Limb (tissue), 2 donors: ENCODE measurements at regions not wholly inside any gene's neighbourhood (a gene's known extent, or its start where the extent isn't known, plus 50 kb on each side); places are given as distances from the start of the nearest gene placed in this dataset.
"Not testable (repeated sequence)": the region's sequence is repeated elsewhere in the genome, so short reads cannot be mapped to it uniquely, and the experiment has no call there.

Experiments used
- DNase-seq, 2 donors: peaks; one replicate each; pipeline ENCODE4 v3.0.0-alpha.2; 2016; ENCODE audit errors: extremely low spot score in 2 of 2

DNA sequence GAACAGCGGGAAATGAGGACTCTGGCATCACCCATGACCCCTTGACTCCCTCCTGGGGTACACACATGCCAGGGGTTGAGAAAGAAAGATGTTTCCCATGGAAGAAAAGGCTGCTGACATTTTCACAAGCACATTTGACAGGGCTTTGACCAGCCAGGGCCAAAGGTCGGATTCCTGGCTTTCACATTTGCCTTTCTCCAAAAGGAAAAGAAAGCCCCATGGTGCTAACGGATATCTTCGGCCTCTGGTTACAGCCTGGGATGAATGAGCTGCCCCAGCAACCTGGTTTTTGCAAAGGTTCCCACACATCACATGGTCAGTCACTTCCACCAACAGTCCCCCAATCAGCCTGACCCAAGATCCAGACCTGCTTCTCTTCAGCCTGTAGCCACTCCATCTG is 478.2 kb upstream of the CDH11 start:
- no peak for DNase-seq

DNA sequence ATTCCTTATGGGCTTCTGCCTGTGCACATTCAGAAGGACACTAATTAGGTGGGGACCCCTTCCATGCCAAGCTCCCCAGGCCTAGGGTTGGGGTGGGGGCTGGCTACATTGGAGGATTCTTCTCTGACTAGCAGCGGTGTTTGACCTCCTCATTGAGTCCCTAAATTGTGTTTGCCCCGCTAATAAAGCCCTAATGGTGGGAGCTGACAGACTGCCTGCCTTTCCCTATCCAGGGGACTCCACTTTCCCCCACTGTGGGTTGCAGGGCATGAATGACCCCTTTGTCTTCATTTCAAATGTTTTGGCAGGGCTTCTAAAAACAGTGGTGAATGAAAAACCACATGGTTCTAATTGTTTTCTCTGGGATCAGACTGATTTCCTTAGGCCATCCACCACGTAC is 476.8 kb upstream of the CDH11 start:
- no peak for DNase-seq

DNA sequence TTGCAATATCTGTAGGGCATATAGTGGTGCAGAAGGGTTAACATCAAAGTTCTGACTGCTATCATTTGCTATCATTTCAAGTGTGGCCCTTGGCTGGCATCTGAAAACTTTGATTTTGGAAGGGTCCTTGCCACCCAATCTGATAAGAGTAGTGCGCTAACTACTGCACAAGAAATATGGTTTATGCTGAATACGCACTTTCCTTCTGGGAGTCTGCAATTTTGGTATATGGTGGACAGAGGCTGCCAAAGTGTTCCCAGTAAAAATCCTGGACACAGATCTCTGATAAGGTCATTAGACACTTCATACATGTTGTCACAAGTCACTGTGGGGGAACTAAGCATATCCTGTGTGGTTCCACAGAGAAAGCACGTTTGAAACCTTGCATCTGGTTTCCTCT is 461.6 kb upstream of the CDH11 start:
- DNase-seq: no peak

DNA sequence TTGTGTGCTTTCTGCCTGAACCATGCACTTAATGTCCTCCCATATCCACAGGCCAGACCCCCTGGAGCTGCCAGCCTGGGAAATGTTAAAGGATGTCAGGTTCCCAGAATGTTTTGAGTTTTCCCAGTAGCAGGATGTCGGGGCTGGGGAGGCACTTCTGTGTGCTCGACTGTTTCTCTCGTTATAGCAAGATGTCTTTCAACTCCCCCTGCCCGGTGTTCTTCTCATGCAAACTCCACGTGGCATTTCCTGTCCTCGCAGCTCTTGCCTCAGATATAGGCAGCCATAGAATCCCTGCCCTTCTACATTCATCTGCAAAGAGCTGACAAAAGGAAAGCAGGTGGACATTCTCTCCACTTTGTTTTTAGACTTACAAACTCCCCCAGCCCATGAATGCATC is 457.2 kb upstream of the CDH11 start:
- no peak for DNase-seq

DNA sequence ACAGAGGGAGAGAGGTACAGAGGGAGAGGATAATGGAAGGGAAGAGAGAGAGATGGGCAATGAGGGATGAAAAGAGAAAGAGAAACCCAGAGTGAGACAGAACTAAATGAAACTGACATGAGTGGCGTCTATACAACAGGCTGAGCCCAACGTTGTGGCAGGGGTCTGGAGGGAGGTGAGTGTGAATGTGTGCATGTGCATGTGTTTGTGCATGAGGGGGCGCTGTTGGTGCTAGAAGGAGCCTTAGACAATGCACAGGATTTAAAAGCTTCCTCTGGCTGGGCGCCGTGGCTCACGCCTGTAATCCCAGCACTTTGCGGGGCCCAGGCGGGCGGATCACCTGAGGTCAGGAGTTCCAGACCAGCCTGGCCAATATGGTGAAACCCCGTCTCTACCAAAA is 454.8 kb upstream of the CDH11 start:
- DNase-seq: no peak

DNA sequence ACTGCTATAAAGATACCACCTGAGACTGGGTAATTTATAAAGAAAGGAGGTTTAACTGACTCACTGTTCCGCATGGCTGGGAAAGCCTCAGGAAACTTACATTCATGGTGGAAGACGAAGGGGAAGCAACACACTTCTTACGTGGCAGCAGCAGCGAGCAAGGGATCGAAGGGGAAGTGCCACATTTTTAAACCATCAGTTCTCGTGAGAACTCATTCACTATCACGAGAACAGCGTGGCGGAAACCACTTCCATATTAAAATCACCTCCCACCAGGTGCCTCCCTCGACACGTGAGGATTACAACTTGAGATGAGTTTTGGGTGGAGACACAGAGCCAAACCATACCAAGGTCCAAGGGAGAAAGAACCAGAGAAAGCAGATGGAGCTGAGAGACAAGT is 454.3 kb upstream of the CDH11 start:
- DNase-seq: no peak

DNA sequence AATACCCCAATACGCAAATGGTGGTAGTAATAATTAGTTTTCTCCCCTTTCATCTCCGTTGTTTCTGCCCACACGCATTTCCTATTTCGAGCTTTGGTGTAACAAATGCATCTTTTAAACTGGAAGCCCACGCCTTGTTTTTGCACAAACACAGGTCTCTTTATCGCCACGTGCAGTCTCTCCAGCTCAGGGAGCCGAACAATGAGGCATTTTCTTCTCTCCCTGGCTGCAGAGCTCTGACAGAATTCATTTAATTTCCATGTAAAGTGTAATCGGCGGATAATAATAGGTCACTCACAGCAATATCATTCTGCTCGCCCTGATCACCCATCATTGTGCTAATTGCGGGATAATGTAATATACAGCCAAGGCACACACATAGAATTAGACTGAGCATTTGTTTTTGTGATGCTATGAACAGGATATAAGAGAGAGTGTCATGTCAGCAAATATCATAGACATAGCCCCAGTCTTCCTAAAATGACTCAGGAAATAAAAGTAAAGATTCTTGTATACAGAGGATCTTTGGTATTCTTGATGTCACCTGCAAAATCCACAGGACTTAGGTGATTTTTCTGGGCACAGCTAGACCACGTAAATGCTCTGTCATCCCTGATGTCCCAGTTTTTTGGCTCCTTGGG is 452.6 kb upstream of the CDH11 start:
- DNase-seq: no peak

DNA sequence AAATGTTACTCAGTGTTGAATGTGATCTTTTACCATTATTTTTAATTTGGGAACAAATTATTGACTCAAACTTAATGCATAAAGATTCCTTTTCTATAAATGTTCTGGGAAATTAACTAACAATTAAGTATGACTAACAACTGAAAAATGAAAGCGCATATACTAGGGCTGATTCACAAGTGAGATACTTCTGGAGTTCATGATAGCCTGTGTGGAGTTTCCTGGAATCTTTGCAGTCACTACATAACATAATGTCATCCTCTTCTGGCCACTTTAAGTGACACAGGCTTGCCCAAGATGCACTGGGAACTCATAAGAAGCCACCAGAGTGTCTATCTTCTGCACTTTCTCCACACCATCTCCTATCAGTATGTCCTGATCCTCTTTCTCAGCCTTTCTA is 450.3 kb upstream of the CDH11 start:
- no peak for DNase-seq

DNA sequence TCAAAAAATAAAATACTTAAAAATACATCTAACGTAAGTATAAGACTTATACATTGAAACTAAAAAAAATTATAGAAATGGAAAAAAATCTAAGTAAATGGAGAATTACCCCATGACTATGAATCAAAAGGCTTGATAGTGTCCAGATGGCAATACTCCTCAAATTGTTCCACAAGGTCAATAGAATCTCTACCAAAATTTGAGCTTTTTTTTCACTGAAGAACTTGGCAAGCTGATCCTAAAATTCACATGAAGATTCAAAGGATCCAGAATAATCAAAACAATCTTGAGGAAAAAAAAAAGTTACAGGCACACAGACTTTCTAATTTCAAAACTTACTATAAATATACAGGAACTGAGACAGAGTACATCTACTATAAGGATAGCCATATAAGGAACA is 448.4 kb upstream of the CDH11 start:
- DNase-seq: no peak

DNA sequence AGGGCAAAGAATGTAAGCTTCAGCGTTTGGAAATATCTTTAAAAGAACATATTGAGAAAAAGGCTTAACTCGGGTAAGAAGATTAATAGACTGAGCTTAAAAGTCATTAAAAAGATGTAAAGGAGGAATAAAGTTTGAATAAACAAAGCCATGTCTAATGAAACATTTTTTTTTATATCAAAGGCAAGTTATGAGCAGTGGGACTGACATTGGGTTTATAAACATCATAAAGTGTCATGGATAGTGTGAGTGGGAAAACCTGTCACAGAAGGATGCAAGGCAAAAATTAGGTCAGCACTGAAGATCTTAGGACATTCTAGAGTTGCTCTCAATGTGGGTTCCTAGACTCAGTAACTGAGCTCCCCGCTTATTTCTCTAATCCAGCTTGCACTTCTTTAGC is 438.0 kb upstream of the CDH11 start:
- DNase-seq: no peak

DNA sequence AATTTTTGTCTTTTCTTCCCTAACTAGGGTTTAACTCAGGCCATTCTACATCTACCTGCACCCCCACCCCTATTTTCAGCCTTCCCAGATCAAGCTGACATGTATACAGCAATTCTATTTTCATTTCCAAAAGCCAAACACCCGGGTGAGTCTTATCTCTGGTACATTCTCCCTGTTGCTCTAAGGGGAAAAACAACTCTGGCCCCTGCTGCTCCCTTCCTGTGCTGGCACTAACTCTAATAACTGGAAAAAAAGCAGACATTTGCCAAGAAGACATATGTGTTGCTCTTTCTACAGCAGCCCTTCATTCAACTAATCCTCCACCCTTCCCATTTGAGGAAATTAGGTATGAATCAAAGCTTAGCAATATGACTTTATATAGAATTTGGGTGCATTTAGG is 427.8 kb upstream of the CDH11 start:
- not testable (repeated sequence) for DNase-seq

DNA sequence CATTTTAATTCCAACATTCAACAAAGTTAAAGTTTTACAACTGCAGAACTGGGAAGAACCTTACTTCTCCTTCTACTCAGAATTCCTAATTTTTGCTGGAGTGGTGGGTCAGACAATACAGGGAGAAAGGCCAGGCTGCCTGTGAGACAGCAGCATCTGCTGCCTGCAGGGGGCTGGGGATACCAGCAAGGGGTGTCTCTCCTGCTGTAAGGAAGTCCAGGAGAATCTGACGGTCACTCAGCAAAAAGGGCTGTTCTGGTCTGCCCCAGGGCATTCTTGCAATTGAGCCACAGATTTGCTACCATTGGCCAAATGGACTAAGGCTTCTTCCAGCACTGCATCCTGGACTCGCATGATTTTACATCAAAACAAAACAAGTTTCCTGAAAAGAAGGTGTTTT is 426.6 kb upstream of the CDH11 start:
- DNase-seq: no peak

DNA sequence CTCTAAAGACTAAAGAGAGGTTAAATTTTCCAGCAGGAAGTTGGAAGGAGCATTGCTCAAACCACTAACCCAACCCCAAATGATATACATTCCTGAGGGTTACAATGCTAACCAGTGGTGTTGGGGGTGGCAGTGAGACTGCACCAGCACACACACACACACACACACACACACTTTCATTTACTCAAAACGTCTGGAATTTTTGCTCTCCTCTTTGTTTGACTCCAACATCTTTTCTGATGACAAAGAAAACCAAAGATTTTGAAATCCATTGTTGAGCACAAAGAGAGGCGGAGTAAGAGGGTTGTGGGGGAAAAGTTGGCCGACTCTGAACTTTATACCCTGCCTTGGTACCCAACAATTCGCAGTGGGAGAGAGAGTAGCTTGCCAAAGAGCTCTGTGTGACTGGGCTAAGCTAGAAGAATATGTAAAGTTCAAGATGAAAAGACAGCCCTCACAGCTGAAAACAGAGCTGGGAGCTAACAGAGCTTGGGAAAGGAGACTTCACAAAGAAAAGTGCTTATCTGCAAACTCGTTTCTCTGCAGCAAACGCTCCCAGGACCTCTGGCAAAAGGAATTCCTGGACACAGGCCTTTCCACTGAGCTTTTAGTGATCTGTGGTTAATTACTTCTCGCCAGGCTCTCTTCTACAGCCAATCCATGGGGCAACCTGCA is 426.0 kb upstream of the CDH11 start:
- peak; percentile 47 to 49 for DNase-seq

DNA sequence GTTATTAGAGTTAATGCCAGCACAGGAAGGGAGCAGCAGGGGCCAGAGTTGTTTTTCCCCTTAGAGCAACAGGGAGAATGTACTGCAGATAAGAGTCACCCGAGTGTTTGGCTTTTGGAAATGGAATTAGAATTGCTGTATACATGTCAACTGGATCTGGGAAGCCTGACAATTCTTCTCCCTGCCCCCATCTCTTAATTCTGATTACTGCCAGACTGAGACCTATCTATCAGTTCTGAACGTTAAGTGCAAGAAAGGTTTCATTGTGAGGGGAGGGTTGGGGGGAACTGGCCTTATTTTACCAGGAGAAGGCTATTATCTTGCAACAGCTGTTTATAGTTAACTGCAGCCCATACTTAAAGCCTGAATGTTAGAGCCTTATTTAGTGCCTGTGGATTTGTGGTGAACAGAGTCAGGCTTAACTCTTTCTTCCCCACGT is 424.5 kb upstream of the CDH11 start:
- DNase-seq: peak; percentile 44 to 73

DNA sequence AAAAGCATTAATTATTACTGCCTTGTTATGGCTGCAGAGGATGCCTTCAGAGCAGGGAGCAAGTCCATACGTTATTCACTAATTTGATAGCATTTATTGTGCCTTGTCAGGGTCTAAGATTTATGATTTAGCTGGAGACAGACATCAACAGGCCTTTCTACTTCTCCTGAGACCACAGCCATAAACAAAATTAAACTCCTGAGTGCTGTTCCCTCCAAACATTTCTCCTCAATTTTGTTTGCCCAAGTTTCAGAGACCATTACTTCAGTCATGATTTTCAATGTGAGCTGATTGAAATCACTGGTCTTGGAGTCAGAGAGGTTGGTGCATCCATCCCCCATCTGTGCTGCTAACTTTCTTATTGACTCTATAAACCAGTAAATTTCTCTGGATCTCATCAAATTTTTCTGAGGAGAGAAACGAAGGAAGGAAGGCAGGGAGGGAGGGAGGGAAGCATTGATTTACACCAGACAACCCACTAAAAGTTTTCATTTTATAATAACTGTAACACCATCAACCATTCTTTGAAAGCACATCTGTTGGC is 423.6 kb upstream of the CDH11 start:
- DNase-seq: no peak

DNA sequence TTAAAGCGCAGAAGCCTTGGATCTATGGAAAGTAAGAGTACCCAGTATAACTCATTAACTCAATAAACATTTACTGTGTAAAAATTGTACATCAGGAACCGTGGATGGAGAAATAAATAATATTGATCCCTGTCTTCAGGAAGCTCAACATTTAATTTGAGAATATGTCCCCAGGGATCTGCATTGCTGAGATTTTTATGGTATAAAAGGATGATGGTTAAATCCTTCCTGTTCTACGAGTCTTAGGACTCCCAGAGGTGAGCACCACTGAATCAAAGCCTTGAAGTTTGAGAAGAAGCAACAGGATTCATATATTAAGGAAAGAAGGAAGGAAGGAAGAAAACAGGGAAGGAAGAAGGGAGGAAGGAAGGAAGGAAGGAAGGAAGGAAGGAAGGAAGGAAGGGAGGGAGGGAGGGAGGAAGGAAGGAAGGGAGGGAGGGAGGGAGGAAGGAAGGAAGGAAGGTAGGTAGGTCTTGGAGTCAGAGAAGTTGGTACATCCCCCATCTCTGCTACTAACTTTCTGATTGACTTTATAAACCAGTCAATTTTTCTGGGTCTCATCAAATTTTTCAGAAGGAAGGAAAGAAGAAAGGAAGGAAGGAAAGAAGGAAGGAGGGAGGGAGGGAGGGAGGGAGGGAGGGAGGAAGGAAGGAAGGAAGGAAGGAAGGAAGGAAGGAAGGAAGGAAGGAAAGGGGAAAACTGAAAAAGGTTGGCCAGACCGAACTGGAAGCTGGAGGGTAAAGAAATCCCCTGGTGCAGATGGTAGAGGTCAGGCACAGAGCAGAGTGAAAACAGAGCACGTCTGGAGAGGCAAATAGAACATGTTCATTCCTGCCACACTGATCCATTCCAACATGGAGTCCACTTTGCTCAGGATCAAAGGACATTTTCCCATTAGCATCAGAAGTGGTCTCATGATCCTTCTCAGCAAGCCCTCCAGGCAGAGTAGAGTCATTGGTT is 422.2 kb upstream of the CDH11 start:
- no peak for DNase-seq

DNA sequence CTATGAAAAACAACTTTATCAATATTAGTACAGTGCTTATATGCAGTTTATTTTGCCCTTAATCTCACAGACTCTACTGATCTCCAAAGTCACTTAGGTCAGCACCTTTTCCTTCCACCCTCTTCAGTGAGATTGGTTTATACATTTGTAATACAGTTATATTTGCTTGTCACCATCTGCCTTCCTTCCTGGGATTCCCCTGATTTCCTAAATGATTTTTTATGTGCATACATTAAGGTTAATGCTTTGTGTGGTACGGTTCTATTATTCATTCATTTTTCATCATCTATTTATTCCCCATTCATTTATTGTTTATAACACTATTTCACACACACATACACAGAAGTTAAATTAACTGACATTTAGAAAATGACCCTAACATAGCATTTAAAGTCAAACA is 419.8 kb upstream of the CDH11 start:
- no peak for DNase-seq

DNA sequence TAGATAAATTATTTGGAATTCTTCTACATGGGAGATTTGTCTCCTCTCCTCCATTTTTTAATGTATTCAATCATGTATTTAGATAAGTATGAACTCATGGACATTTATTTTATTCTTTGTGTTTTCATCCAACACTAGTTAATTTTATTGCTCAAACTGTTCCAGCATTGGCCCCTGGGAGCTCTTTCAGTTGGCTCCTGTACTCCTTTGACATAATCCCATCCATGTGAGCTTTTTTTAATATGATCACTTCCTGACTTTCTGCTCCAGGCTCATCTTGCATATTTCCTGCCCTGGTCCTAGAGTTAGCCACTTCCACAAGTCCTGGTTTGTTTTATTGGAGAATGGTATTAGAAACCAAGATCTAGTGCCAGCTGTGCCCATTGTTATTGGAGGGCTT is 419.0 kb upstream of the CDH11 start:
- DNase-seq: no peak

DNA sequence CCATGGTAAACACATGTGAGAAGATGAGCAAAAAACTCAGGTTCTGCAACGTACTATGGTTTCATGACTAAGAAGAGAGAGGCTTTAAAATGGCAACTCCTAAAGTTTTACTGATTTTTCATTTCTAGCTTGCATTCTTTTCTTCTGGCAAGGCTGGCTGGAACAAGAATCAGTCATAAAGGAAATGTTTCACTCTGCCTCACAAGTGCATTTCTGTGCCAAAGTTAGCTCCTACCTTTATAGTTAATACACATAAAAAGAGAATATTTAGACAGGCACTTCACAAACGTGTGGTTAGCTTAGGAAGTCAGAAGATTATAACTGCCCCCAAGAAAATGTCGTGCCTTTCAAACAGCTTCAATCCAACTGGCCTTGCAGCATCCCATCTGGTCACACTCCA is 417.1 kb upstream of the CDH11 start:
- peak in 1 of 2 donors; percentile 36 for DNase-seq

DNA sequence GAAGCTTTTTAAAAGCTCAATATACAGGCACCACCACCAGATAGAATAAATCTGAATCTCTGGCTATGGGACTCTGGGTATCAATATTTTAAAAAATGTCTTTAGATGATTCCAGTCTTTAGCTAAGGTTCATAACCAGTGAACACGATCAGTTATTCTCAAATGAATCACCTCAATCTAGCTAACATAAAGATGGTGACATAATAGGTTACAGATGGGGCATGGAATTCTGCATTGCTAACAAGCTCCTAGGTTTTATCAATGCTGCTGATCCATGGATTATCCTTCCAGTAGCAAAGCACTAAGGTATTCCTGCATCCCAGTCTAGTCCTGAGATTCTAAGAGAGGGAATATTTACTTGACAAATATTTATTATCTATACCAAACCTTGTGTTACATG is 415.5 kb upstream of the CDH11 start:
- no peak for DNase-seq

DNA sequence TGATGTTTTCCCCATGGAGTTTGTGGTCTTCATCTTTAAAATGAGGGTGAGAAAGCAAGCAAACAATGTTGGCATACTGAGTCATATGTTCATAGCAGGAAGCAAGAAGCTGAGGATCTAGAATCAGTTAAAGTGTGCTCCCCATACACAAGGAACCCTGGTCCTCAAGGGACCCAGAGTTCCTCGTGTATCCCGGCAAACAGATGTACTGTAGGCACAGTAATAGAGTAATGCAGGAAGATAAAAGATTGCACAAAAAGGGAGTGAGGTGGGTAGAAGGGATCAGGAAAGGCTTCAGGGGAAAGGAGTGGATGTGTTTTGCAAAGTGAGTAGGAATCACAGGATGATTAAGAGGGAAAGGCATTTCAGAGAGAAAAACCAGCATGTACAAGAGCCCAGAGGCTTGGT is 412.3 kb upstream of the CDH11 start:
- DNase-seq: no peak

DNA sequence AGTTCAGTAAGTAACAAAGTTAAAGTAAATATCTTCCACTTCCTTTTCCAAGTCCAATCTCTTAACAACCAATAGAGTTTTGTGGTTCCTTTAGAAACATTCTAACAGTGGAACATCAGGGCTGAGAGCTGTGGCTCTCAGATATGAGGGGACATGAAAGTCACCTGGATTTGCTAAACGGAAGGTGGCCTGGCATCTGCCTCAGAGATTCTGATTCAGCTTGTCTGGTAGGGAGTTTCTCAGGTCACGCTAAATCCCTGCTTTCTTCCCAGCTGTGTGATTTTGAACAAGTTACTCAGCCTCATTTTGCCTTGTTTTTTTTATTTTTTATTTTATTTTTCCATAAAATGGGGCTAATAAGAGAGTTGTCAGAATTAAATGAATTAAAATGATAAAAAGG is 411.0 kb upstream of the CDH11 start:
- no peak for DNase-seq
